Endodermal cell (in vitro differentiated cells): ENCODE measurements at regions not wholly inside any gene's neighbourhood (a gene's known extent, or its start where the extent isn't known, plus 50 kb on each side); places are given as distances from the start of the nearest gene placed in this dataset.

Source experiments
- DNase-seq: peaks from one replicate; pipeline ENCODE4 v3.0.0-alpha.2; 2017
- H3K27ac ChIP-seq: 2 replicates; pipeline ENCODE4 v1.5.1; 2013; ENCODE audit warnings: mild to moderate bottlenecking, low read depth, low read length, moderate library complexity
- H3K27me3 ChIP-seq: 2 replicates; pipeline ENCODE4 v1.6.1; 2013; ENCODE audit warnings: mild to moderate bottlenecking, low read length, moderate library complexity; ENCODE audit not compliant: insufficient read depth, control insufficient read depth, poor library complexity, severe bottlenecking
- H3K36me3 ChIP-seq: 2 replicates; pipeline ENCODE4 v1.7.0; 2013; ENCODE audit warnings: mild to moderate bottlenecking, low read length, moderate library complexity; ENCODE audit not compliant: control insufficient read depth, insufficient read depth
- H3K4me1 ChIP-seq: one replicate; pipeline ENCODE4 v1.7.0; 2013; ENCODE audit warnings: low read length; ENCODE audit not compliant: control insufficient read depth, insufficient read depth
- H3K4me3 ChIP-seq: 2 replicates; pipeline ENCODE4 v1.5.1; 2013; ENCODE audit warnings: mild to moderate bottlenecking, low read length, moderate library complexity
- H3K9ac ChIP-seq: 2 replicates; pipeline ENCODE4 v1.6.1; 2013; ENCODE audit warnings: mild to moderate bottlenecking, low read length, moderate library complexity; ENCODE audit not compliant: poor library complexity, severe bottlenecking; ENCODE audit errors: extremely low read depth
- H3K9me3 ChIP-seq: 2 replicates; pipeline ENCODE4 v1.6.1; 2013; ENCODE audit warnings: mild to moderate bottlenecking, low read length, moderate library complexity; ENCODE audit not compliant: control insufficient read depth
- H3K27ac Mint-ChIP-seq: 2 replicates; pipeline ENCODE4 v1.8.0; 2020; ENCODE audit warnings: mixed read lengths
- H3K27me3 Mint-ChIP-seq: 2 replicates; pipeline ENCODE4 v1.8.0; 2021; ENCODE audit warnings: mild to moderate bottlenecking, mixed read lengths; ENCODE audit not compliant: insufficient read depth
- H3K36me3 Mint-ChIP-seq: 2 replicates; pipeline ENCODE4 v1.8.0; 2020; ENCODE audit warnings: low read depth, mixed read lengths
- H3K4me1 Mint-ChIP-seq: 2 replicates; pipeline ENCODE4 v1.8.0; 2020; ENCODE audit warnings: mixed read lengths
- H3K4me3 Mint-ChIP-seq: 2 replicates; pipeline ENCODE4 v1.8.0; 2020; ENCODE audit warnings: mild to moderate bottlenecking, moderate library complexity, mixed read lengths
- H3K9me3 Mint-ChIP-seq: 2 replicates; pipeline ENCODE4 v1.8.0; 2020; ENCODE audit warnings: mild to moderate bottlenecking, mixed read lengths
- CTCF ChIP-seq: fragments of 200-600 bp; sonication (generic); conservative IDR thresholded peaks from 2 replicates; pipeline ENCODE4 v1.5.0; 2021; ENCODE audit warnings: antibody characterized with exemption, mild to moderate bottlenecking
- WGBS, 2 experiments: methylation state at CpG; one replicate each; pipeline versions ENCODE4 v1.1.5 to v1.1.7; 2013; ENCODE audit warnings: missing lambda C conversion rate in 2 of 2, mixed read lengths in 1 of 2; ENCODE audit not compliant: insufficient coverage in 1 of 2, insufficient read length in 1 of 2; 5-methylcytosine and 5-hydroxymethylcytosine counted together

GRCh38 chr10:44042075-44042770 is 342.7 kb downstream of the CXCL12 start:
- Histone ChIP-seq H3K4me1 (no peaks in the 10 kb centered on the region), H3K36me3 (no peaks in the 10 kb centered on the region), H3K27ac (no peak overlapping the region), H3K9me3 (no peaks in the 10 kb centered on the region), H3K4me3 (no peak overlapping the region), H3K9ac (no peak overlapping the region), H3K27me3 (no peaks in the 10 kb centered on the region)
- Mint-ChIP-seq H3K27ac (peak overlapping the region; percentile 35), H3K27me3 (no peaks in the 10 kb centered on the region), H3K36me3 (no peaks in the 10 kb centered on the region), H3K4me3 (no peak overlapping the region), H3K4me1 (peaks cover 11% of the 10 kb centered on the region), H3K9me3 (no peaks in the 10 kb centered on the region)
- 84 to 94% methylated on average over 2 of the region's 2 CpGs for WGBS, 2 experiments
- no peak for DNase-seq
- TF ChIP-seq CTCF = no peak

- Mint-ChIP-seq H3K4me3 (no peak overlapping the region), H3K27me3 (no peaks in the 10 kb centered on the region), H3K9me3 (no peaks in the 10 kb centered on the region), H3K36me3 (no peaks in the 10 kb centered on the region), H3K27ac (no peak overlapping the region), H3K4me1 (peaks cover 13% of the 10 kb centered on the region)
- peaks cover 3% of the 10 kb centered on the region for H3K4me1 ChIP-seq
- no peak for DNase-seq
- no peaks in the 10 kb centered on the region for H3K9me3 ChIP-seq
- no peak overlapping the region for H3K9ac ChIP-seq
- H3K27me3 ChIP-seq = no peaks in the 10 kb centered on the region
- 93 to 100% methylated on average over 2 to 3 of the region's 3 CpGs for WGBS, 2 experiments
- no peak overlapping the region for H3K4me3 ChIP-seq
- H3K27ac ChIP-seq = no peak overlapping the region
- H3K36me3 ChIP-seq = no peaks in the 10 kb centered on the region
- no peak for TF ChIP-seq CTCF
Measured at GRCh38 chr10:44039599-44039998, 345.3 kb downstream of the CXCL12 start.

GRCh38 chr10:44036425-44036824 is 348.5 kb downstream of the CXCL12 start:
- Histone ChIP-seq H3K27me3 (no peaks in the 10 kb centered on the region), H3K9ac (no peak overlapping the region), H3K4me1 (peaks cover 3% of the 10 kb centered on the region), H3K36me3 (no peaks in the 10 kb centered on the region), H3K4me3 (no peak overlapping the region), H3K27ac (no peak overlapping the region), H3K9me3 (no peaks in the 10 kb centered on the region)
- peaks cover 13% of the 10 kb centered on the region for H3K4me1 Mint-ChIP-seq
- peaks cover 2% of the 10 kb centered on the region for H3K27me3 Mint-ChIP-seq
- no peak overlapping the region for H3K27ac Mint-ChIP-seq
- no peak for DNase-seq
- H3K36me3 Mint-ChIP-seq = no peaks in the 10 kb centered on the region
- no peaks in the 10 kb centered on the region for H3K9me3 Mint-ChIP-seq
- no peak for TF ChIP-seq CTCF
- H3K4me3 Mint-ChIP-seq = no peak overlapping the region
- WGBS, 2 experiments = 68 to 84% methylated on average over 2 to 3 of the region's 3 CpGs
